ENCODE measurements at regions not wholly inside any gene's neighbourhood (a gene's known extent, or its start where the extent isn't known, plus 50 kb on each side); places are given as distances from the start of the nearest gene placed in this dataset.

- intact Hi-C loops (cut with micrococcal nuclease; ENCODE audit: unreplicated experiment), result no loop called here
- Histone ChIP-seq H3K79me2 (ENCODE audit: control insufficient read depth, insufficient read depth, low read length) (no peaks in the 10 kb centered on the region), H3K27ac (ENCODE audit: control insufficient read depth, insufficient read depth) (no peak overlapping the region), H2AFZ (ENCODE audit: control insufficient read depth, low read depth, low read length) (no peak overlapping the region), H3K36me3 (ENCODE audit: control insufficient read depth in 2 of 2, insufficient read depth in 2 of 2, low read length in 1 of 2) (no peaks in the 10 kb centered on the region), H3K4me2 (ENCODE audit: control insufficient read depth, insufficient read depth) (no peak overlapping the region), H3K27me3 (replicated peaks in 1 of 2; ENCODE audit: control insufficient read depth in 2 of 2, insufficient read depth in 2 of 2, low read length in 1 of 2) (no peaks in the 10 kb centered on the region), H4K20me1 (ENCODE audit: control insufficient read depth, insufficient read depth) (no peaks in the 10 kb centered on the region), H3K9me3 (replicated peaks; ENCODE audit: control insufficient read depth, insufficient read depth, low read length) (no peaks in the 10 kb centered on the region), H3K4me3 (no peak overlapping the region), H3K4me1 (ENCODE audit: control insufficient read depth, insufficient read depth, low read length) (no peaks in the 10 kb centered on the region), H3K9ac (ENCODE audit: control insufficient read depth, insufficient read depth, low read length) (no peak overlapping the region)
- TF ChIP-seq JUNB (IDR thresholded peaks at IDR 0.05) (no peak), BCL3 (IDR thresholded peaks at IDR 0.05; ENCODE audit: borderline replicate concordance, insufficient read depth, low read depth, low read length, poor library complexity, severe bottlenecking) (no peak), YY1 (IDR thresholded peaks at IDR 0.05; ENCODE audit: low read depth, low read length) (no peak)
- CTCF ChIA-PET, result no interaction called here
- WGBS (ENCODE audit: insufficient coverage, insufficient replicate concordance, low lambda C conversion rate, missing lambda C conversion rate), result 0% methylated on average over 2 of the region's 2 CpGs
- POLR2A ChIA-PET, result no interaction called here
- ATAC-seq (no peak), FAIRE-seq (no peak), DNase-seq (ENCODE audit: low read depth, low spot score) (no peak)
- RAD21 ChIA-PET (ENCODE audit: unreplicated experiment), result no interaction called here
- in situ Hi-C loops (cut with MboI), result no loop called here
- no TSS peak for BruUV-seq (replicated peaks)
- SMC1A ChIA-PET (ENCODE audit: uncharacterized antibody, unreplicated experiment), result interaction anchor here (2.0 kb wide), 1 partner anchor 14 kb away, joined by 4 read pairs; no protein-coding TSS in a partner anchor
Observed at GRCh38 chrX:86917959-86918358, 599.6 kb upstream of the KLHL4 start.

GRCh38 chrX:86930419-86930818 lies 587.2 kb upstream of the KLHL4 start:
- Histone ChIP-seq H3K9me3 (replicated peaks; ENCODE audit: control insufficient read depth, insufficient read depth, low read length) (no peaks in the 10 kb centered on the region), H4K20me1 (ENCODE audit: control insufficient read depth, insufficient read depth) (no peaks in the 10 kb centered on the region), H3K79me2 (ENCODE audit: control insufficient read depth, insufficient read depth, low read length) (no peaks in the 10 kb centered on the region), H3K4me2 (ENCODE audit: control insufficient read depth, insufficient read depth) (no peak overlapping the region), H3K4me3 (no peak overlapping the region), H3K27ac (ENCODE audit: control insufficient read depth, insufficient read depth) (no peak overlapping the region), H3K27me3 (replicated peaks in 1 of 2; ENCODE audit: control insufficient read depth in 2 of 2, insufficient read depth in 2 of 2, low read length in 1 of 2) (no peaks in the 10 kb centered on the region), H2AFZ (ENCODE audit: control insufficient read depth, low read depth, low read length) (no peak overlapping the region), H3K36me3 (ENCODE audit: control insufficient read depth in 2 of 2, insufficient read depth in 2 of 2, low read length in 1 of 2) (no peaks in the 10 kb centered on the region), H3K4me1 (ENCODE audit: control insufficient read depth, insufficient read depth, low read length) (no peaks in the 10 kb centered on the region), H3K9ac (ENCODE audit: control insufficient read depth, insufficient read depth, low read length) (no peak overlapping the region)
- POLR2A ChIA-PET, result no interaction called here
- in situ Hi-C loops (cut with MboI) (no loop called here), intact Hi-C loops (cut with micrococcal nuclease; ENCODE audit: unreplicated experiment) (no loop called here)
- ATAC-seq (no peak), DNase-seq (ENCODE audit: low read depth, low spot score) (no peak), FAIRE-seq (no peak)
- 37% methylated on average over 1 of the region's 1 CpG for WGBS (ENCODE audit: insufficient coverage, insufficient replicate concordance, low lambda C conversion rate, missing lambda C conversion rate)
- BruUV-seq (replicated peaks), result no TSS peak
- RAD21 ChIA-PET (ENCODE audit: unreplicated experiment), result no interaction called here
- SMC1A ChIA-PET (ENCODE audit: uncharacterized antibody, unreplicated experiment), result no interaction called here
- CTCF ChIA-PET, result no interaction called here
- TF ChIP-seq ZBTB33 (IDR thresholded peaks at IDR 0.05) (no peak), ETV6 (conservative IDR thresholded peaks at IDR 0.05 in 1 of 2, IDR thresholded peaks at IDR 0.05 in 1 of 2; ENCODE audit: borderline replicate concordance in 1 of 2, low read depth in 1 of 2) (no peak), EZH2 (IDR thresholded peaks at IDR 0.05; ENCODE audit: borderline replicate concordance, control insufficient read depth, low read depth, low read length) (no peak), NRF1 (conservative IDR thresholded peaks at IDR 0.05; ENCODE audit: low read depth, low read length) (no peak)
- TF ChIP-seq, protein P1, sequence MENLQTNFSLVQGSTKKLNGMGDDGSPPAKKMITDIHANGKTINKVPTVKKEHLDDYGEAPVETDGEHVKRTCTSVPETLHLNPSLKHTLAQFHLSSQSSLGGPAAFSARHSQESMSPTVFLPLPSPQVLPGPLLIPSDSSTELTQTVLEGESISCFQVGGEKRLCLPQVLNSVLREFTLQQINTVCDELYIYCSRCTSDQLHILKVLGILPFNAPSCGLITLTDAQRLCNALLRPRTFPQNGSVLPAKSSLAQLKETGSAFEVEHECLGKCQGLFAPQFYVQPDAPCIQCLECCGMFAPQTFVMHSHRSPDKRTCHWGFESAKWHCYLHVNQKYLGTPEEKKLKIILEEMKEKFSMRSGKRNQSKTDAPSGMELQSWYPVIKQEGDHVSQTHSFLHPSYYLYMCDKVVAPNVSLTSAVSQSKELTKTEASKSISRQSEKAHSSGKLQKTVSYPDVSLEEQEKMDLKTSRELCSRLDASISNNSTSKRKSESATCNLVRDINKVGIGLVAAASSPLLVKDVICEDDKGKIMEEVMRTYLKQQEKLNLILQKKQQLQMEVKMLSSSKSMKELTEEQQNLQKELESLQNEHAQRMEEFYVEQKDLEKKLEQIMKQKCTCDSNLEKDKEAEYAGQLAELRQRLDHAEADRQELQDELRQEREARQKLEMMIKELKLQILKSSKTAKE (IDR thresholded peaks at IDR 0.05; ENCODE audit: low read depth, poor library complexity, severe bottlenecking), result no peak
